SHP77 (cell line): ENCODE measurements at regions not wholly inside any gene's neighbourhood (a gene's known extent, or its start where the extent isn't known, plus 50 kb on each side); places are given as distances from the start of the nearest gene placed in this dataset.

Source experiments
- DNase-seq, 2 experiments: peaks; one replicate each; lab custom pipeline; 2025; lab: John Stamatoyannopoulos, UW

- DNase-seq = no peak
Observed at GRCh38 chr11:103668859-103669258, 367.6 kb upstream of the DDI1 start.

GRCh38 chr11:103671143-103671651 lies 365.2 kb upstream of the DDI1 start:
- DNase-seq = no peak

GRCh38 chr11:103673773-103674172 lies 362.7 kb upstream of the DDI1 start:
- DNase-seq = no peak

DNA sequence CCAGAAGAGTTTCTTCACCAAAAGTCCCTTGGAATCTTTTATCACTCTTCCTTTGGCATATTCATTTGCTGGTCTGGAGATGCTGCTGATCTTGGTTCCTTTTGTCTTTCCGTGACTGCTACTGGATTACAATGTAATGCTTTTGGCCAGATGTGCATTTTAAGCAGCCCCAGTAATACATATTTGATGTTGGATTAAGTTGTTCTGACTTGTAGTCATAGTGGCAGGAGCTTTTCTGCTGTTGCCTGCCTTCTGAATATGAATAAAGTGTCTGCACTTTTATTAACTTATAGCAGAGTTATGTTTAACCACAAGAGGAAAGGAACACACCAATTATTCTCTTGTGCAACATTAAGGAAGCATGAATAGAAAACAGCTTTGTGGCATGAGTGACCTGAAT lies 360.0 kb upstream of the DDI1 start:
- DNase-seq = no peak

DNA sequence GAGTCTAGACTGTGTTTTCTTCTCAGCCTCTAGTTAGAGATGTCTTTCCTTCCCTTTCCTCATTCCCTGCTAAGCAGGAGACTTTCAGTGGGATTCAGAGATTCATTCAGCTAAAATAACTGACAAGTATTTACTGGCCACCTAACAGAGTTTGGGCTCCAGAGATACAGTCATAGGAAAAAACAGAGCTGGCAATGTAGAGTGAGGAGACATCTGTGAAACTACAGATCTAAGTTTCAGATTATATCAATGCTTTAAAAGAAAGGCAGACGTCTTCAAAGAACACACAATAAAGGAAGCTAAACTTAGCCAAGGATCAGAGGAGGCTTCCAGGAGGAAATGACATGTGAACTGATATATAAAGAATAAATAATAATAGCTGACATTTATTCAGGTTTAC lies 355.6 kb upstream of the DDI1 start:
- no peak for DNase-seq

- no peak for DNase-seq
Observed at GRCh38 chr11:103681855-103682254, 354.6 kb upstream of the DDI1 start.

GRCh38 chr11:103682318-103683184 lies 353.9 kb upstream of the DDI1 start:
- DNase-seq = peak; percentile 69 to 78

DNA sequence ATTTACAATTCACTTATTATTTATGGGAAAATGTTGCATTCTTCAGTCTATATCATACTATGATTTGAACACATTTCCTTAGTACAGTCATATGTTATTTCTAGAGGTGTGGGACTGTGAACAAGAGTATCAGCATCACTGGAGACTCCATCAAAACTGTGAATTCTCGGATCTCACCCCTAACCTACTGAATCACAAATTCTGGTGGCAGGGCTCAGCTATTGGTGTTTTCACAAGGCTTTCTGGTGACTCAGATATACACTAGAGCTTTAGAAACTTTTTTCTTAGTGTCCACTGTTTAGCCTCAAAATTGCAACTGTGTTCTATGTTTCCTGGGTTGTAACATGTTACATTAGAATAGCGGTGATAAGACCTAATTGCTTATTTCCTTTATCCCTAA lies 352.9 kb upstream of the DDI1 start:
- DNase-seq = no peak

DNA sequence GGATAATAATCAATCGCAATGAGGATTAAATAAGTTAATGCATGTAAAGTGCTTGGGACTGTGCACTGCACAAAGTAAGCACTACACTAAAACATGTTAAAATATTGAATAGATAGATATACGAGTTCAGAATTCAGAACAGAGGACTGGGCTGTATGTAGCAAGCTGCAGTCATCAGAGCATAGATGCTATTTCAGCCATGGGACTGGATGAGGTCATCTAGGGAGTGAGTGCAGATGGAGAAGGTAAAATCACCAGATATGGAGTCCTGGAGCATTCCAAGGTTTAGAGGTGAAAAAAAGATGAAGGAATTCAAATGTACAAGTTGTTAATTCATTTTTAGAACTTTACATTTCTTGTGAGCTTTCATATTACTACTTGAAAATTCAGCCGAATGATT lies 347.5 kb upstream of the DDI1 start:
- no peak for DNase-seq

- DNase-seq = no peak
Observed at GRCh38 chr11:103690356-103690755, 346.1 kb upstream of the DDI1 start.

DNA sequence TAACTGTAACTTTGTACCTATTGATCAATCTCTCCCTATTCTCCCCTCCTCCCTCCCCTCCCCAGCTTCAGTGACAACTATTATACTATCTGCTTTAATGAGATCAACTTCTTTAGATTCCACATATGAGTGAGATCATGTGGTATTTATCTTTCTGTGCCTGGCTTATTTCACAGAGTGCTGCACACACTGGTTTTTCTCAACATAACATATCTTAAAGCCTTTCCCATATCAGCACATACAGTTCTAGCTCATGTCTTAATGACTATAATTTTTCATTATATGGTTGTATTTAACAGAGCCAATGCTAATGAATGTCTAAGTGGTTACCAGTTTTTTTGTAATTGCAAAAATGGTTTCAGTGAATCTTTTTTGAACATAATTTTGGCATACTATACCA lies 340.3 kb upstream of the DDI1 start:
- no peak for DNase-seq

DNA sequence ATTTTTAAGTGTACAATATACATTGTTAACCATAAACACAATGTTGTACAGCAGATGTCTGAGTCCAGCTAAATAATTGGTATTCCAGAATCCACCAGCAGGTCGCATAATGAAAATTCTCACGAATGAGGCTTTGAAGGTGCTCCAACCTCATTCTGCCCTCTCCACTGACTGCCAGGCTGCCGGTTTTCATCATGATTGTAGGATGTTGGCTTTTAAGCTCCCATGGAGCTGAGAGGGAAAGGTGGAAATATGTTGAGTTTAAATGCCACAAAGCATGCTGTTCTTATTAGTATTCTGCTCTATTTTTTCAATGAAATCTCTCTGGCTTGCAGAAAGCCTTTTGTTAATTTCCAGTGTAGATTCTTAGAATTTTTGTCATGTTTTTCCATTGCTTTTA lies 337.2 kb upstream of the DDI1 start:
- DNase-seq = no peak

- no peak for DNase-seq
Observed at GRCh38 chr11:103699656-103700055, 336.8 kb upstream of the DDI1 start.

DNA sequence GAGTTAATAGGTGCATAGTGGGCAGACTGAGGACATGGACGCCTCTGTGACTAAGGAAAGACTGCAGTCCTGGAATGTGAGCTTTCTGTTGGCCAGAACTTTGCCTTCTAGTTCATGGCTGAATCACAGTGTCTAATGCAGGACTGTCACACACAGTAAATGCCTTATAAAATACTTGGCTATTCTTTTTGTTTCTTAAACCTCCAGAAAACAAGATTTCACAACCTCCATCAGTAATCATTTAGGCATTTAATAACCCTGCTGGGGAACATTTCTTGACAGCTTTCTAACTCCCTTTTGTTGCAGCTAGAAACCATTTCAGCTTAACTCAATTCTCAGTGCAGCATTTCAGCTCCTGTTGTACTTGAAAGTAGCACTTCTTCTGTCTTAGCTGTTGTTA lies 335.8 kb upstream of the DDI1 start:
- DNase-seq = no peak

- DNase-seq = no peak
Observed at GRCh38 chr11:103703437-103703836, 333.0 kb upstream of the DDI1 start.

GRCh38 chr11:103703954-103704353 lies 332.5 kb upstream of the DDI1 start:
- no peak for DNase-seq

GRCh38 chr11:103705642-103706041 lies 330.8 kb upstream of the DDI1 start:
- DNase-seq = no peak

DNA sequence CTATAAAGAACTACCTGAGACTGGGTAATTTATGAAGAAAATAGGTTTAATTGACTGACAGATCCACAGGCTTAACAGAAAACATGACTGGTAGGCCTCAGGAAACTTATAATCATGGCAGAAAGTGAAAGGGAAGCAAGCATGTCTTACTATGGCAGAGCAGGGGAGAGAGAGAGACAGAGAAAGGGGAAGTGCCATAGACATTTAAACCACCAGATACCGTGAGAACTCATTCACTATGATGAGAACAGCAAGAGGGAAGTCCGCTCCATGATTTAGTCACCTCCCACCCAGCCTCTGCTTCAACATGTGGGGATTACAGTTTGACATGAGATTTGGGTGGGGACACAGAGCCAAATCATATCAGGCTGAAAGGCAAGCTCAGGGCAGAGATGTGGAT lies 327.1 kb upstream of the DDI1 start:
- DNase-seq = no peak

DNA sequence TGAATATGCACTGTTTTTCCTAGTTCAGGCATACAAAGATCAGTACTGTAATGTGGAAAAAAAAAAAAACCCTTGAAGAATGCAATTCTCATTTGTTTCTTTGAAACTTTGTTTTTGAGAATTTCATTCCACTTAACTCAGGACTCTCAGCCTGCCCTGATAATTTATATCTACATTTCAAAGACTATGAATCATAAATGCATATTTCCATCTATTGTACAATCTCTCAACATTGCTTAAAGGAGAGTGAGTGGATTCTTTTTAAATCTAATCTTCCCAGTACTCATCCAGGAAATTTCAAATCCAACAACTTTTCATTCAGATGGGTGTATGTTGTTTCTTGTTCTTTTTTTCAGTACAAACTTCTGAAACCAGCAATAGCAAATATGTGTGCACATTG lies 322.2 kb upstream of the DDI1 start:
- DNase-seq = no peak

DNA sequence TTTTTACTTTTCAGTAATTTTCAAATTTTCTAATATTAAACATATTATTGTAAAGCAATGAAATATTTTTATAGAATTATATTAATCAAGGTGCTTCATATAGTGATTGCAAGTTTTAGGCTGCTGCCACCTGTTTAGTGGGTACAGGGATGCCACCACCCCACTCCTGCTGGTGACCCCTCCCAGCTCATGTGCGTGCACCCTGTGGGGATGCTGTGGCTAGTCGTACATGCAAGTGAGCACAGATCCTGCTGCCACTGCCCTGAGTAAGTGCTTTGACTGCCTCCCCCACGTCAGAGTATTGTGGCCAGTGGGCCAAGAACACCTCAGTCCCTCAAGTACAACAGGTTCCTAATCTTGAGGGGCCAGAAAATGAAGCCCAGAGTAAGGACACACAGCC lies 320.1 kb upstream of the DDI1 start:
- DNase-seq = no peak

DNA sequence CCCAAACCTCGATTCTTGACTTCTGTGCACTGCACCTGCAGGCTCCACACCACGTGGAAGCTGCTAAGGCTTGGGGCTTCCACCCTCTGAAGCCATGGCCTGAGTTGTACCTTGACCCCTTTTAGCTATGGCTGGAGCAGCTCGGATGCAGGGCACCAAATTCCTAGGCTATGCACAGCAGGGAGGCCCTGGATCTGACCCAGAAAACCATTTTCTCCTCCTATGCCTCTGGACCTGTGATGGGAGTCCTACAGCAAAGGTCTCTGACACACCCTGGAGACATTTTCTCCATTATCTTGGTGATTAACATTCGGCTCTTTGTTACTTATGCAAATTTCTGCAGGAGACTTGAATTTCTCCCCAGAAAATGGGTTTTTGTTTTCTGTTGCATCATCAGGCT lies 309.2 kb upstream of the DDI1 start:
- DNase-seq = no peak

GRCh38 chr11:103729617-103730016 lies 306.8 kb upstream of the DDI1 start:
- DNase-seq = no peak

DNA sequence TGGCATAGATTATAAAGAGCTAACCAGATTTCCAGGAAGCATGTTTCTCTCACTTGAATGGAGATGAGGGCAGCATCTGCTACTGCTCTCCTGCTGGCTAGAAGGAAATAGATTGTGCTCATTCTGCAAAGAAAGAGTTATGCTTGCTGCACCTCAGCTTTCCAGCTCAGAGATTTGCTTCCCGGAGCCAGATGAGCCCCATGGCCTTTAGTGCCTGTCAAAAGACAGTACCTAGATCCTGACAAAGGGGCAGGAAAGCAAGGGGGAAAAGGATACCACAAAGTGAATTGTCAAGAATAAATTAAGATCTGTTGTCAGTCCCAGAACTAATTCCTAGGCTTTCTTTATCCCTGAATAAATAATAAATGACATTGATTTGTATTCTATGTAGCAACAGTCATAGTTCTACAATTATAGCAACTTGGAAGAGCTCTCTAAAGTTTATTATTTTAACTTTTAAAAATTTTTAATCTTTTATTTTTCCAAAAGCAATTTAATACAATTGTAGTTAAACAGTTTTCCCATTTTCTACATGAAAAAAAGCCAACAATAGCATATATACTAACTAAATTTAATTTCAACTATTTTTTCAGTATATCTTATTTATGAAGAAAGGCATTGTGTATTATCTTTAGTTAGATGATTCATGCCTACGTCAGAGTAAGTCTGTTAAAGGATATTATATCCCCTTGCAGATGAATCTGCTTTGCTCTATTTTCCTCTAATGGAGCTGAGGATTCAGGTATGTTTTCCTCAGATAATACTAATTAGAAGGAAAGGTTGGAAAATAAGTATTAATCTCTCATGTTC lies 306.1 kb upstream of the DDI1 start:
- DNase-seq = no peak
